ENCODE measurements at regions not wholly inside any gene's neighbourhood (a gene's known extent, or its start where the extent isn't known, plus 50 kb on each side); places are given as distances from the start of the nearest gene placed in this dataset.

- DNase-seq (ENCODE audit: low spot score) = no peak
- TF ChIP-seq, protein P1, sequence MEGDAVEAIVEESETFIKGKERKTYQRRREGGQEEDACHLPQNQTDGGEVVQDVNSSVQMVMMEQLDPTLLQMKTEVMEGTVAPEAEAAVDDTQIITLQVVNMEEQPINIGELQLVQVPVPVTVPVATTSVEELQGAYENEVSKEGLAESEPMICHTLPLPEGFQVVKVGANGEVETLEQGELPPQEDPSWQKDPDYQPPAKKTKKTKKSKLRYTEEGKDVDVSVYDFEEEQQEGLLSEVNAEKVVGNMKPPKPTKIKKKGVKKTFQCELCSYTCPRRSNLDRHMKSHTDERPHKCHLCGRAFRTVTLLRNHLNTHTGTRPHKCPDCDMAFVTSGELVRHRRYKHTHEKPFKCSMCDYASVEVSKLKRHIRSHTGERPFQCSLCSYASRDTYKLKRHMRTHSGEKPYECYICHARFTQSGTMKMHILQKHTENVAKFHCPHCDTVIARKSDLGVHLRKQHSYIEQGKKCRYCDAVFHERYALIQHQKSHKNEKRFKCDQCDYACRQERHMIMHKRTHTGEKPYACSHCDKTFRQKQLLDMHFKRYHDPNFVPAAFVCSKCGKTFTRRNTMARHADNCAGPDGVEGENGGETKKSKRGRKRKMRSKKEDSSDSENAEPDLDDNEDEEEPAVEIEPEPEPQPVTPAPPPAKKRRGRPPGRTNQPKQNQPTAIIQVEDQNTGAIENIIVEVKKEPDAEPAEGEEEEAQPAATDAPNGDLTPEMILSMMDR (IDR thresholded peaks at IDR 0.05; ENCODE audit: extremely low read depth, insufficient read depth, missing control alignments) = no peak
- in situ Hi-C loops (cut with MboI; ENCODE audit: low pct_unique_long_range_greater_than_20kb, low sequenced_read_pairs, unreplicated experiment) = no loop called here
These were observed 75.2 kb upstream of the UBL3 start for GRCh38 chr13:29925457-29926097.

DNA sequence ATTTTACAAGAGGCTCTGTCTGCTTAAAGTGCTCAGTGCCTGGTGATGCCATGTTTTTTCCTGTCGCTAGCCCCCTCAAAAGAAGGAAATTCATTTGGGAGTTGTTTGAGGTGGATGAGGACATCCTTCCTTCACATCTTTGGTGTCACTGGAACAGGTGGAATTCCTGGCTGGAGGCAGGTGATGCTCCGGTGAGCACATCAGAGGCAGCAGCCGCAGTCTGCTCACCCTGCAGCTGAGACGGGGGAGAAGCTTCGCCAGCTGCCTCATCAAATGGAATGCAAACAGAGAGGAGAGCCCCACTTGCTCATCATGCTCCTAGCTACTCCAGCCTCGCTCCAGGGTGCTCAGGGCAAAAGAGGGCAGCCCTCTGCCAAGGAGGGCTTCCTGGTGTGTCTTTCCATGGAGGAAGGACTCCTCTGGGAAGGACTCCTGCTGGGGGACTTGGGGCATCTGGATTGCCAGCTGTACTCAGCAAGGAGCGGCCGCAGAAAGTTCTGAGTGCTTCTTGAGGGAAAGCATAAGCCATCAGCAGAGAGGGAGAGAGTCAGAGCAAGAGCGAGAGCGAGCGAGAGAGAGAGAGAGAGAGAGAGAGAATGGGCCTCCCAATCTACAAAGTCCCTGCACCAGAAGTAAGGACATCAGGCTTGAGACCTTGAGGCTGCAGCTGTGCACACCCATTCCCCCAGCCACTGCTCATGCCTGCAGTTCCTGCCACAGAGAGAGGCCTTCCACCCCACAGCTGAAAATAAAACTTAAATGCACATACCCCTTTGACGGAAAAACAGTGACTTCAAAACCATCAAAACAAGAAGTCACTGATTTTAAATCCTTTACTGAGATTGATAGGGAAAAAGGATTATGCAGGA is 74.3 kb upstream of the UBL3 start:
- in situ Hi-C loops (cut with MboI; ENCODE audit: low pct_unique_long_range_greater_than_20kb, low sequenced_read_pairs, unreplicated experiment) = no loop called here
- no peak for DNase-seq (ENCODE audit: low spot score)
- TF ChIP-seq, protein P1 (IDR thresholded peaks at IDR 0.05; ENCODE audit: extremely low read depth, insufficient read depth, missing control alignments) = no peak

GRCh38 chr13:29923554-29924481 is 73.4 kb upstream of the UBL3 start:
- in situ Hi-C loops (cut with MboI; ENCODE audit: low pct_unique_long_range_greater_than_20kb, low sequenced_read_pairs, unreplicated experiment) = no loop called here

GRCh38 chr13:29922896-29923295 is 72.5 kb upstream of the UBL3 start:
- in situ Hi-C loops (cut with MboI; ENCODE audit: low pct_unique_long_range_greater_than_20kb, low sequenced_read_pairs, unreplicated experiment) = no loop called here
- DNase-seq (ENCODE audit: low spot score) = no peak
- TF ChIP-seq, protein P1 (IDR thresholded peaks at IDR 0.05; ENCODE audit: extremely low read depth, insufficient read depth, missing control alignments) = no peak

More at GRCh38 chr13:29923554-29924481, 73.4 kb upstream of the UBL3 start:
- TF ChIP-seq, protein P1 (IDR thresholded peaks at IDR 0.05; ENCODE audit: extremely low read depth, insufficient read depth, missing control alignments) = peak; percentile 77
- peak; percentile 67 for DNase-seq (ENCODE audit: low spot score)

DNA sequence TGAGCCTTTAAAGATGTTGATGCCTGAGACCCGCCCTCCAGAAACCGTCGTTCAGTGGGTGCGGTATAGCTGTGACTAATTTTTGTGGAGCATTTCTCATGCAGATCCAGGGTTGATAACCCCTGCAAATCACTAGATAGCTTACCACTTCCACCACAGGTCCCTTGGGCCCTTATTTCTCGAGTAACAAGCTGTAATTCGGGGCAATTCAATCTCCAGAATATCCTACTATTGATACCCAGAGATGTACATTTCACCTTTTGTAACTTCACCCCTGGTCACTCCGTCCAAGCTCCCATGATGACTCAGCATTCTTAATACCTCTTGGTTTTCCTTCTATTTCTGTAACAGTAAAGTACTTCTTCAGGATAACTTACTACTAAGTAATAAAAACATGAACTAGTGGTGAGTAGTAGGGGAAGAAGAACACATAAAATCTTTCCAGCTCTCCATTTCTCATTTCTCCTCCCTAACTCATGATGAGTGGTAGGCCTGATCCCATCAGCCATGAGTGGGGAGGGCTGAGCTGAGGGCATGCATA is 71.9 kb upstream of the UBL3 start:
- TF ChIP-seq, protein P1 (IDR thresholded peaks at IDR 0.05; ENCODE audit: extremely low read depth, insufficient read depth, missing control alignments) = no peak
- DNase-seq (ENCODE audit: low spot score) = no peak
- in situ Hi-C loops (cut with MboI; ENCODE audit: low pct_unique_long_range_greater_than_20kb, low sequenced_read_pairs, unreplicated experiment) = no loop called here

DNA sequence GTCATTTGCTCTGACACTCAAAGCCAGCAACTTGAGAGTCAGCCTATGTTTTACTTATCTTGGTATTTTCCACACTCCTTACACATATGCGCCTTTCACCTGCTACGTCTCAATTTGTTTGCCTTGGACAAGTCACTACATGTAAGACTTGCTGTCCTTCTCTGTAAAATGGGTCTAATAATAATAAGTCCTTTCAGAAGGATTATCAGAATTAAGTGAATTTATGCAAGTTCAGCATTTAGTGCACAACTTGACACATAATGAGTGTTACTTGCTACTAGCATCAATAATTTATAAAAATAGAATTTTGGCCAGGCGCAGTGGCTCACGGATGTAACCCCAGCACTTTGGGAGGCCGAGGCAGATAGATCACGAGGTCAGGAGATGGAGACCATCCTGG is 71.1 kb upstream of the UBL3 start:
- no peak for DNase-seq (ENCODE audit: low spot score)
- TF ChIP-seq, protein P1 (IDR thresholded peaks at IDR 0.05; ENCODE audit: extremely low read depth, insufficient read depth, missing control alignments) = no peak
- in situ Hi-C loops (cut with MboI; ENCODE audit: low pct_unique_long_range_greater_than_20kb, low sequenced_read_pairs, unreplicated experiment) = no loop called here

Measured in GM13977 (cell line).